Calu3 (cell line): ENCODE measurements at regions not wholly inside any gene's neighbourhood (a gene's known extent, or its start where the extent isn't known, plus 50 kb on each side); places are given as distances from the start of the nearest gene placed in this dataset.

Experiments
- BruUV-seq: library from RNA; stranded (reverse); fragments of 400-500 nt; replicated peaks from 2 replicates; lab custom pipeline; 2021; lab: Mats Ljungman, UMichigan
- CTCF ChIA-PET: fragments of 300-600 bp; sonication (Branson Sonifier 250); formaldehyde crosslinking; loops from one replicate; lab custom pipeline; 2022; ENCODE audit warnings: antibody characterized with exemption; lab: Charles Lee
- DNase-seq: peaks from one replicate; pipeline ENCODE4 v3.0.0; 2022
- H3K27ac Mint-ChIP-seq: one replicate; pipeline ENCODE4 v1.8.0; 2022; ENCODE audit warnings: mixed read lengths; ENCODE audit not compliant: unreplicated experiment
- H3K27me3 Mint-ChIP-seq: one replicate; pipeline ENCODE4 v1.8.0; 2022; ENCODE audit warnings: mixed read lengths; ENCODE audit not compliant: unreplicated experiment
- H3K36me3 Mint-ChIP-seq: one replicate; pipeline ENCODE4 v1.8.0; 2022; ENCODE audit warnings: mild to moderate bottlenecking, moderate library complexity, mixed read lengths; ENCODE audit not compliant: insufficient read depth, unreplicated experiment
- H3K4me1 Mint-ChIP-seq: one replicate; pipeline ENCODE4 v1.8.0; 2022; ENCODE audit warnings: mild to moderate bottlenecking, low read depth, mixed read lengths; ENCODE audit not compliant: unreplicated experiment
- H3K4me3 Mint-ChIP-seq: one replicate; pipeline ENCODE4 v1.8.0; 2022; ENCODE audit warnings: mild to moderate bottlenecking, low read depth, moderate library complexity, mixed read lengths; ENCODE audit not compliant: unreplicated experiment
- H3K9me3 Mint-ChIP-seq: one replicate; pipeline ENCODE4 v1.8.0; 2022; ENCODE audit warnings: low read depth, mixed read lengths; ENCODE audit not compliant: unreplicated experiment
- CTCF ChIP-seq: fragments of 200-600 bp; IDR thresholded peaks from one replicate; pipeline ENCODE4 v1.8.0; 2022; ENCODE audit warnings: antibody characterized with exemption; ENCODE audit not compliant: unreplicated experiment
- intact Hi-C: fragments of 100-400 bp; cut with micrococcal nuclease; formaldehyde crosslinking; loops from one replicate; pipeline ENCODE4 v1.10.0; 2022; ENCODE audit not compliant: unreplicated experiment

GRCh38 chr4:147056940-147057610 is 111.4 kb upstream of the TTC29 start:
- H3K27me3 Mint-ChIP-seq = no peaks in the 10 kb centered on the region
- peak overlapping the region; percentile 65 for H3K4me3 Mint-ChIP-seq
- no peaks in the 10 kb centered on the region for H3K36me3 Mint-ChIP-seq
- no peak for DNase-seq
- no peak for TF ChIP-seq CTCF
- no peaks in the 10 kb centered on the region for H3K4me1 Mint-ChIP-seq
- CTCF ChIA-PET = no interaction called here
- BruUV-seq = no TSS peak
- peak overlapping the region; percentile 34 for H3K27ac Mint-ChIP-seq
- intact Hi-C loops = no loop called here
- H3K9me3 Mint-ChIP-seq = no peaks in the 10 kb centered on the region

GRCh38 chr4:147057611-147058190 is 112.0 kb upstream of the TTC29 start:
- DNase-seq = no peak
- no peak for TF ChIP-seq CTCF
- H3K4me1 Mint-ChIP-seq = no peaks in the 10 kb centered on the region
- peak overlapping the region; percentile 65 for H3K4me3 Mint-ChIP-seq
- peak overlapping the region; percentile 34 for H3K27ac Mint-ChIP-seq
- no TSS peak for BruUV-seq
- intact Hi-C loops = no loop called here
- no peaks in the 10 kb centered on the region for H3K36me3 Mint-ChIP-seq
- H3K27me3 Mint-ChIP-seq = no peaks in the 10 kb centered on the region
- CTCF ChIA-PET = no interaction called here
- no peaks in the 10 kb centered on the region for H3K9me3 Mint-ChIP-seq

GRCh38 chr4:147059064-147059731 is 113.5 kb upstream of the TTC29 start:
- no peaks in the 10 kb centered on the region for H3K27me3 Mint-ChIP-seq
- no peak overlapping the region for H3K27ac Mint-ChIP-seq
- no TSS peak for BruUV-seq
- H3K36me3 Mint-ChIP-seq = no peaks in the 10 kb centered on the region
- H3K9me3 Mint-ChIP-seq = no peaks in the 10 kb centered on the region
- intact Hi-C loops = no loop called here
- no peak for TF ChIP-seq CTCF
- no peak overlapping the region for H3K4me3 Mint-ChIP-seq
- DNase-seq = no peak
- CTCF ChIA-PET = no interaction called here
- H3K4me1 Mint-ChIP-seq = no peaks in the 10 kb centered on the region

GRCh38 chr4:147060151-147060931 is 114.7 kb upstream of the TTC29 start:
- no peaks in the 10 kb centered on the region for H3K27me3 Mint-ChIP-seq
- no peaks in the 10 kb centered on the region for H3K36me3 Mint-ChIP-seq
- no peaks in the 10 kb centered on the region for H3K9me3 Mint-ChIP-seq
- H3K27ac Mint-ChIP-seq = no peak overlapping the region
- intact Hi-C loops = no loop called here
- no peak overlapping the region for H3K4me3 Mint-ChIP-seq
- BruUV-seq = no TSS peak
- no peak for TF ChIP-seq CTCF
- no peak for DNase-seq
- H3K4me1 Mint-ChIP-seq = no peaks in the 10 kb centered on the region
- CTCF ChIA-PET = no interaction called here
